ENCODE measurements at regions not wholly inside any gene's neighbourhood (a gene's known extent, or its start where the extent isn't known, plus 50 kb on each side); places are given as distances from the start of the nearest gene placed in this dataset.

GRCh38 chr10:107477266-107477665 lies 312.8 kb upstream of the SORCS1 start:
- Histone ChIP-seq H3K27ac (no peak overlapping the region), H3K4me3 (no peak overlapping the region)
- TF ChIP-seq CTCF (IDR thresholded peaks at IDR 0.05): no peak
- no peak for DNase-seq (ENCODE audit: low spot score)

- no peak overlapping the region for H3K4me3 ChIP-seq
- no peak for DNase-seq (ENCODE audit: low spot score)
Observed at GRCh38 chr10:107476408-107476807, 311.9 kb upstream of the SORCS1 start.

GRCh38 chr10:107474650-107475049 lies 310.1 kb upstream of the SORCS1 start:
- DNase-seq (ENCODE audit: low spot score): no peak
- TF ChIP-seq CTCF (IDR thresholded peaks at IDR 0.05): no peak
- Histone ChIP-seq H3K4me3 (no peak overlapping the region), H3K27ac (no peak overlapping the region)

More at GRCh38 chr10:107476408-107476807, 311.9 kb upstream of the SORCS1 start:
- TF ChIP-seq CTCF (IDR thresholded peaks at IDR 0.05): no peak
- no peak overlapping the region for H3K27ac ChIP-seq

- Histone ChIP-seq H3K27ac (no peak overlapping the region), H3K4me3 (no peak overlapping the region)
- TF ChIP-seq CTCF (IDR thresholded peaks at IDR 0.05): no peak
- no peak for DNase-seq (ENCODE audit: low spot score)
Observed at GRCh38 chr10:107473225-107473624, 308.7 kb upstream of the SORCS1 start.

GRCh38 chr10:107471911-107472310 lies 307.4 kb upstream of the SORCS1 start:
- DNase-seq (ENCODE audit: low spot score): no peak
- TF ChIP-seq CTCF (IDR thresholded peaks at IDR 0.05): no peak
- Histone ChIP-seq H3K4me3 (no peak overlapping the region), H3K27ac (no peak overlapping the region)

GRCh38 chr10:107453561-107453960 lies 289.1 kb upstream of the SORCS1 start:
- no peak for DNase-seq (ENCODE audit: low spot score)
- H3K4me3 ChIP-seq: no peak overlapping the region
- TF ChIP-seq CTCF (IDR thresholded peaks at IDR 0.05): no peak
- H3K27ac ChIP-seq: no peak overlapping the region

GRCh38 chr10:107451047-107451446 lies 286.5 kb upstream of the SORCS1 start:
- no peak for TF ChIP-seq CTCF (IDR thresholded peaks at IDR 0.05)
- Histone ChIP-seq H3K27ac (no peak overlapping the region), H3K4me3 (no peak overlapping the region)

More at GRCh38 chr10:107451047-107451446, 286.5 kb upstream of the SORCS1 start:
- DNase-seq (ENCODE audit: low spot score): no peak
